Activated B cell treated with CpG ODN at 0.5 μM for 24 hours (primary cell): ENCODE measurements at regions not wholly inside any gene's neighbourhood (a gene's known extent, or its start where the extent isn't known, plus 50 kb on each side); places are given as distances from the start of the nearest gene placed in this dataset.
"Not testable (repeated sequence)": the region's sequence is repeated elsewhere in the genome, so short reads cannot be mapped to it uniquely, and the experiment has no call there.

Source experiments
- ATAC-seq: fragments of 200-7000 bp; cut with Tn5 transposase; one replicate; pipeline ENCODE4 v1.10.0; 2021; ENCODE audit warnings: low read depth, mild to moderate bottlenecking, moderate library complexity
- CTCF ChIA-PET: fragments of 350-600 bp; sonication (Branson Sonifier 250); formaldehyde crosslinking; loops from one replicate; lab custom pipeline; 2021; ENCODE audit warnings: antibody characterized with exemption; lab: Charles Lee
- POLR2A ChIA-PET: fragments of 350-600 bp; sonication (Branson Sonifier 250); formaldehyde crosslinking; loops from one replicate; lab custom pipeline; 2021; ENCODE audit warnings: antibody characterized with exemption; lab: Charles Lee
- DNase-seq: peaks from one replicate; pipeline ENCODE4 v3.0.0; 2022
- H3K27ac Mint-ChIP-seq: one replicate; pipeline ENCODE4 v1.8.0; 2020; ENCODE audit warnings: mixed read lengths
- H3K27me3 Mint-ChIP-seq: one replicate; pipeline ENCODE4 v1.8.0; 2021; ENCODE audit warnings: mixed read lengths
- H3K36me3 Mint-ChIP-seq: one replicate; pipeline ENCODE4 v1.8.0; 2021; ENCODE audit warnings: low read depth, mixed read lengths
- H3K4me1 Mint-ChIP-seq: one replicate; pipeline ENCODE4 v1.8.0; 2021; ENCODE audit warnings: mixed read lengths
- H3K4me3 Mint-ChIP-seq: one replicate; pipeline ENCODE4 v1.8.0; 2020; ENCODE audit warnings: mild to moderate bottlenecking, mixed read lengths
- H3K9me3 Mint-ChIP-seq: one replicate; pipeline ENCODE4 v1.8.0; 2020; ENCODE audit warnings: mixed read lengths
- CTCF ChIP-seq: fragments of 200-600 bp; IDR thresholded peaks from one replicate; pipeline ENCODE4 v1.8.0; 2022; ENCODE audit warnings: antibody characterized with exemption, mild to moderate bottlenecking
- intact Hi-C: fragments of 100-400 bp; cut with micrococcal nuclease; formaldehyde crosslinking; loops from one replicate; pipeline ENCODE4 v1.15.1; 2024

GRCh38 chr2:215236131-215236530 lies 75.7 kb upstream of the ATIC start:
- intact Hi-C loops: no loop called here
- Mint-ChIP-seq H3K4me3 (no peak overlapping the region), H3K4me1 (no peaks in the 10 kb centered on the region), H3K36me3 (no peaks in the 10 kb centered on the region), H3K9me3 (no peaks in the 10 kb centered on the region), H3K27ac (no peak overlapping the region), H3K27me3 (no peaks in the 10 kb centered on the region)
- ChIA-PET CTCF (no interaction called here), POLR2A (no interaction called here)
- DNase-seq: no peak
- ATAC-seq: no peak
- no peak for TF ChIP-seq CTCF

GRCh38 chr2:215220221-215220620 lies 81.8 kb upstream of the ABCA12 start:
- CTCF ChIA-PET, DNase-seq, intact Hi-C loops, H3K4me1 Mint-ChIP-seq, ATAC-seq, H3K4me3 Mint-ChIP-seq, H3K36me3 Mint-ChIP-seq, H3K27me3 Mint-ChIP-seq, H3K9me3 Mint-ChIP-seq, POLR2A ChIA-PET, H3K27ac Mint-ChIP-seq: not testable (repeated sequence)

DNA sequence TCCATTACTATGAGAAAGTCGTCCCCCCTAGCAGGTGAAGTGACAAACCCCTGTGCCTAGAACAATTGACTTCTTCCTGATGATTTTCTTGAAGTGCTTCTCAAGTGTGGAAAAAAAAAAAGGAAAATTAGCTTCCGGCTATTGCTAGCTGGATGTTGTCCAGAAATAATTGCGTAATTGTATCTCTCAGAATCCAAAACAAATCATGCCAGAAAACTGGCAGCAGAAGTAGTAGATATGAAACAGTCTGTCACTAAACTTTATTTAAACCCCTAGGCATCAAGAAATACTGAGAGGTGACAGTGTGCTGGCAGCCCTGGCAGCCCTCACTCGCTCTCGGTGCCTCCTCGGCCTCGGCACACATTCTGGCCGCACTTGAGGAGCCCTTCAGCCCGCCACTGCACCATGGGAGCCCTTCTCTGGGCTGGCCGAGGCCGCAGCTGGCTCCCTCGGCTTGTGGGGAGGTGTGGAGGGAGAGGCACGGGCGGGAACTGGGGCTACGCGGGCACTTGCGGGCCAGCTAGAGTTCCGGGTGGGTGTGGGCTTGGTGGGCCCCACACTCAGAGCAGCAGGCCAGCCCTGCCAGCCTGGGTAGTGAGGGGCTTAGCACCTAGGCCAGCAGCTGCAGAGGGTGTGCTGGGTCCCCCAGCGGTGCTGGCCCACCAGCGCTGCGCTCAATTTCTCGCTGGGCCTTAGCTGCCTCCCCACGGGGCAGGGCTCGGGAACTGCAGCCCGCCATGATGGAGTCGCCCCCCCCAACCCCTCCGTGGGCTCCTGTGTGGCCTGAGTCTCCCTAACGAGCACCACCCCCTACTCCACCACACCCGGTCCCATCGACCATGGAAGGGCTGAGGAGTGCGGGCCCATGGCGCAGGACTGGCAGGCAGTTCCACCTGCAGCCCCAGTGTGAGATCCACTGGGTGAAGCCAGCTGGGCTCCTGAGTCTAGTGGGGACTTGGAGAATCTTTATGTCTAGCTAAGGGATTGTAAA lies 80.5 kb upstream of the ABCA12 start:
- no peak for TF ChIP-seq CTCF
- Mint-ChIP-seq H3K4me1 (no peaks in the 10 kb centered on the region), H3K9me3 (no peaks in the 10 kb centered on the region), H3K27me3 (peaks cover 1% of the 10 kb centered on the region), H3K36me3 (no peaks in the 10 kb centered on the region), H3K27ac (no peak overlapping the region), H3K4me3 (no peak overlapping the region)
- intact Hi-C loops: no loop called here
- ChIA-PET POLR2A (no interaction called here), CTCF (interaction anchor here (0.5 kb wide), 1 partner anchor 1428 kb away, joined by 7 read pairs; no protein-coding TSS in a partner anchor)
- ATAC-seq (no peak), DNase-seq (no peak)

DNA sequence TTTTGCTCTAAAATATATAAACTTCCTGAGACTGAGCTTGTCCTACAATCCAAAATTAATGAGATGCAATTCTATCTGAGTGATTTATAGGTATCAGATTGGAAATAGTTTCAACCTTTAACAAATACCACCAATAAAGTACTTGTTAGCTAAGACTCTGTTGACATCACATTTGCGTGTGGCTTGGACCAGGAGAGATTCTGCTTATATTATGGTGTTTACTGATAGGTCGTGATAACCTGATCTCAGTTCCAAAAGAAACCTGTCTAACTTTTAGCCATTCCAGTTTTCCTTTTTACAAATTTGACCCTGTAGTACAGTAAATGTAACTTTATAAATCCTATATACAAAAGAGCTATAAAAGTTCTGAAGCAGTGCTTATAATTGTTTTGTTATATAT lies 78.4 kb upstream of the ABCA12 start:
- DNase-seq: no peak
- intact Hi-C loops: no loop called here
- no peak for ATAC-seq
- H3K4me1 Mint-ChIP-seq: no peaks in the 10 kb centered on the region
- no peaks in the 10 kb centered on the region for H3K36me3 Mint-ChIP-seq
- ChIA-PET CTCF (no interaction called here), POLR2A (no interaction called here)
- H3K27ac Mint-ChIP-seq: no peak overlapping the region
- peaks cover 1% of the 10 kb centered on the region for H3K27me3 Mint-ChIP-seq
- no peak for TF ChIP-seq CTCF
- H3K4me3 Mint-ChIP-seq: no peak overlapping the region
- peaks cover 2% of the 10 kb centered on the region for H3K9me3 Mint-ChIP-seq

DNA sequence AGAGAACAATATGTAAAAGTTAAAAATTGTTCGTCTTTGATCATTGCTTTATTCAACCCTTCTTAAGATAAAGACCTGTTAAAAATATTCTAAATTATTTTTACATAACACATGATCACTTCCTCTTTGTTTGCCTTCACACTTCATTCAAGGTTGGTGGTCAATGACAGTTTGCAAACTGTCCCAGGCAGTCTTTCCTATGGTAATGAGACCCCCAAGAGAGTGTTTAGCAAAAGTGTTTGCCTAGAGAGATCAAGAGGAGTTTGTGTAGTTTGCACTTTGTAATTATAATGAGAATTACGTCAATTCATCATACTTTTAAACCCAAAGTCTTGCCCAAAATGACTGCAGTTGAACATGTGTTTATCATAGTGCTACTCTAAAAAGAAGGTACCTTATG lies 77.2 kb upstream of the ABCA12 start:
- intact Hi-C loops: no loop called here
- Mint-ChIP-seq H3K36me3 (no peaks in the 10 kb centered on the region), H3K4me1 (no peaks in the 10 kb centered on the region), H3K27ac (no peak overlapping the region), H3K27me3 (peaks cover 1% of the 10 kb centered on the region), H3K4me3 (no peak overlapping the region), H3K9me3 (peaks cover 6% of the 10 kb centered on the region)
- POLR2A ChIA-PET: no interaction called here
- ATAC-seq (no peak), DNase-seq (no peak)
- TF ChIP-seq CTCF: no peak
- CTCF ChIA-PET: no interaction called here
